C1 segment of cervical spinal cord (tissue), 14 donors: ENCODE measurements at regions not wholly inside any gene's neighbourhood (a gene's known extent, or its start where the extent isn't known, plus 50 kb on each side); places are given as distances from the start of the nearest gene placed in this dataset.

Source experiments
- DNase-seq, 14 donors: peaks; one replicate each; lab custom pipeline; 2025; lab: John Stamatoyannopoulos, UW

GRCh38 chr4:134024251-134024650 is 177.3 kb downstream of the PABPC4L start:
- DNase-seq = no peak

DNA sequence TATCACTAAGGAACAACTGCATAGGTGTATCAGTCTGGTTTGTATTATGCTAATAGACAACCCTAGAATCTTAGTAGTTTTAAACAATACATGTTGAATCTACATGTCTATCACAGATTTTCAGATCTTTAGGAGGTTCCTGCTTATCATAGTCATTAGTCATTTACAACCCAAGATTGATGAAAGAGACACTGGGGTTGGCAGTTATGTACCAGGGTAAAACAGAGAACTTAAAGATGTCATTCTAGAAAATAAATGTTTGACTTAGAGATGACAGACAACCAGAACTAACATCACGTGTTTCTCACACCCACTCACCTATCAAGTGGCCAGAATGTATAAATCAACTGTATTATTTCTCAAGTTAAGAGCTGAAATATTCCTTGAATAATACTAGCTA is 181.9 kb downstream of the PABPC4L start:
- DNase-seq = no peak

DNA sequence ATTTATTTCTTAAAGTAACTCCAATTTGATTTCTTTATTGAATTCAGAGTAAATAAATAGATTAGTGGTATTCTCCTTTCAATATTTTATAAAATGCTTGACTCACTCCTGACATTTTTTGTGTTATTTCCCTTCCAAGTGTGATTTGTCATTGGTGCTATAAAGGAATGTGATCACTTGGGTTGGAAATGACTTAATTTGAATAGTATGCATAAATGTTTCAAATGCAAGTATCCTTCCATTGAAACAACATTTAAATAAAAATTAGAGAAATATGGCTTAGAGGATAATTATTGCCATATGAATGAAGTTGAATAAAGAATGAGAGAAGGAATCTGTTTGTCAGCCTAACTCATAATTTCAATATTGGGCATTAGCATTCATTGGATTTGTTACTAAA is 182.7 kb downstream of the PABPC4L start:
- DNase-seq = no peak

DNA sequence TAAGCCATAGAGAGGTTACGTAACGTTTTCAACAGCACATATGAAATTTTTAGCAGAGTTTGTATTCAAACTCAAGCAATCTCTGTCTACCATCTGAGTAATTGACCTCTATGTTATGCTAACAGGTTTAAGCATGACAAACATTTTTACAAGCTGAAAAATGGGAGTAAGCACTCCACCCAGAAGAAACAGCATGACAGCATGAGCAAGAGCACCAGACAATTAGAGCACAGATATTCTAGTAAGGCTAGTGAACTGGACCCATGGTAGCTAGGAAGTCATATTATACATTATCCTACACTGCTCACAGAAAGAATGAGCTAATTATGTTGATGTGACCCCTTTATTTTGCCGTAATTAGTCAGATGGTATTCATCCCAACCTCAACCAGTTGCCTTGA is 200.5 kb downstream of the PABPC4L start:
- no peak for DNase-seq

DNA sequence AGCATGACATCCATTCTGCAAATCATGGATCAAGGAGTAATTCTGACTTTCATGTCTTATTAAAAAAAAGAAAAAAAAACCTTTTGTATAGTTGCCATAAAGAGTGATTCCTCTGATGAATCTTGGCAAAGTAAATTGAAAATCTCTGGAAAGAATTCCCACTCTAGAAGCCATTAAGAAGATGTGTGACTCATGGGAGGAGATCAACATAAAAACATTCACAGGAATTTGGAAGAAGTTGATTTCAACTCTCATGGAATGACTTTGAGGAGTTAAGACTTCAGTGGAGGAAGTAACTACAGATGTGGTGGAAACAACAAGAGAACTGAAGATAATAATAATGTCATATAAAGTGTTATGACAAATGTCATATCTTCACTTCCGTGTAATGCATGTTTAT is 204.2 kb downstream of the PABPC4L start:
- DNase-seq = no peak

DNA sequence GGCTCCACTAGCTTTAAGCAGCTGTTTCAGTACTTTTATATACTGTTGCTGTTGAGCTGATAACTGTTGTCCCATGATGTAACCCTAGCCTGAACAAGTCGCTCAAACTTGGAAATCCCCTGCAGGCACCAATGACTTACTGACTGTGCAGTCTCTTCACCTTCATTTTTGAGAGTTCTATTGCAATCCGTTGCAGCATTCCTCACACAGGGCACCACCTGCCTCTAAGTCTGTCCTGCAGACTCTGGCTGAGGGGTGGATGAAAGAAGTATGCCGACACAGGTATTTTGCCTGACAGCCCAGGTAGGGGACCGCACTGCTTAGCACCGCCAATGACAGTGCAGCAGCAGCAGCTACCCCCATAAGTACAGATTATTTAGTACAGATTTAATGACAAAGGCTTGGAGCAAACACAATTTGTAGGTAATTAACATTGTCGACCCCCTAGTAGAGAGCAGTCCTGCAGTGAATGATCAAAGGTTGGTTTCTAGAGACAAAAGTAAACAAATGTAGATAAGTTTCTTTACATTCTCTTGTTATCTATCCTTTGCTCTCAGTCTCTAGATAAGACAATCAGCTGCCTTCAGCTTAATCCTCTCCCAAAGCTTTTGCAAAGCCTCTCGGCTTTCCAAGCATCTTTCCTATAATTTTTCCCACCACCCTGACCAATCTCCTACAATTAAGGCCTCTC is 205.0 kb downstream of the PABPC4L start:
- no peak for DNase-seq

DNA sequence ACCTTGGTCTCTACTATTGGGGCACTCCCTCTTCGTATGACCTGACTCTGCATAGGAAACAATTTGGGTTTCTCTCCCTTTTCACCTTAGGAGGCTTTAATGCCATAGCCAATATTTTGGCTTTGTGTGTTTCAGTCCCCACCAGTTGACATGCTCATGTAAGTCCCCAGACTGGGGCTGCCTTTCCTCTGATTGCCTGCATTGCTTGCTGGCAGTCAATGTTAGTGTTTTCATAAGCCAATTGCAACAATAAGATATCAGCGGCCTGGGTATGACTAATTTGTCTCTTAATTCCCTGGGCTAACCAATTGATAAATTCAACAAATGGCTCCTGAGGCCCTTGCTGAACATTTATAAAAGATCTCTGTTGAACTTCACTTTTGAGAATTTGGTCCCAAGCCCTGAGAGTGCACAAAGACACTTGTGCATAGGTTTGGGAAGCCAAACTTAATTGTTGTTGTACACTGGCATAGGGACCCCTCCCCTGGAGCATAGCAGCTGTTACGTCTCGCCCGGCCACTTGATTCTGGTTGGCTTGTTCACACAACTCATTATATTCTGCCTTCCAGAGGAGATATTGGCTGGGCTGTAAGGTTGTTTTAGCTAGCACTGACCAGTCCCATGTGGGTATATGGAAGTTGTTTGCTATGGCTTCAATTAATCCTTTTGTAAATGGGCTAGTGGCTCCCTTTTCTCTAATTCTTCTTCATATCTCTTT is 206.2 kb downstream of the PABPC4L start:
- no peak for DNase-seq

GRCh38 chr4:133982533-133983224 is 218.9 kb downstream of the PABPC4L start:
- no peak for DNase-seq

DNA sequence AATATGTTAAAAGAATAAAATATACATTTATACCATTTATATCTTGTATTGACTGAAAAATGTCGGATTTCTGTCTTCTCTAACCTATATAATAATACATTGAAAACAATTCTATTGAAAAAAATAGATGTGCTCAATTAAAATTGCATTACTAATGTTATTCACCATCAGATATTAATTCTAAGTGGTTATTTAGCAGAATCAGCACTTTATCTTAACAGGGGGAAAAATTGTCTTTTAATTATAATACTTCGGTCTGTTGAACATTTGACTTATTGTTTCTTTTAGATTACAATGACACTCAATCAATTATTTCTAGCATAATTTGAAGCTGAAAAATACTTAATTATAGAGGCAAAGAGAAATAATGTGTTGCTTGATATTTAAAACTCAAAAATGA is 220.3 kb downstream of the PABPC4L start:
- no peak for DNase-seq

DNA sequence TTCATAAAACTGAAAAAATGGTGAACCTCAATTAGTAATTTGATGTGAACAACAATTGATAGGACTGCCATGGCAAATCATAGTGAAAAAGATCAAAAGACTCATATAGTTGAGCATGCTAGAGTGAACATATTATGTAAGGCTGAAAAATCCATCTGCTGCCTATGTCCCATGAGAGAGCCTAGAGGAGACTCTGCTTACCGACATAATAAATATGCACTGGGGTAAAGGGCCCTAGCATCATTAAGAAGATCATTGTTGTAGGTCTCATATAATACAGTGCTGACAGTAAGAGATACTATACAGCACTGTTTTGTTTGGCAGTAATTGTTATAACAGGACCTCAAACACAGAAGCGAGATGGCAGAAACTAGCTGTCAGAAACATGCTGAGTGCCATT is 229.0 kb downstream of the PABPC4L start:
- DNase-seq = no peak

GRCh38 chr4:133969202-133969848 is 232.3 kb downstream of the PABPC4L start:
- DNase-seq = no peak

DNA sequence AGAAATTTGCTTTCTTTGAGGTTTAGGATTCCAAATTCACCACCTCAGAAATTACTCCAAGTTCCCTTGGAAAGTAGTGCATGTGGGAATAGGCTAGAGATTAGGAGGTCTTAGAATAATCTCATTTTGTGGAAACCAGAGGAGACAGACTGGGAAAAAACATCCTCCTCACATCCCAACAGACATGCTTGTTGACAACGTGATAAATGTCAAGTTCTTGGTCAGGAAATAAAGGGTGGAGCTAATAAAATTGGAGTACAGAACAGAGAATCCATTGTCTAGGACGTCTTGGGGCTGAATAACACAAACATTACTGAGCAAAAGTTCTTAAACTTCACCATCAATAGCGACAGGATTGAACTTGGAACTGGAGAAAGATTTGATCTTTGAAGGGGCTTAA is 233.4 kb downstream of the PABPC4L start:
- DNase-seq = no peak

- no peak for DNase-seq
Observed at GRCh38 chr4:133960975-133961374, 240.6 kb downstream of the PABPC4L start.

GRCh38 chr4:133943081-133943480 is 258.5 kb downstream of the PABPC4L start:
- no peak for DNase-seq

- no peak for DNase-seq
Observed at GRCh38 chr4:133938061-133938460, 263.5 kb downstream of the PABPC4L start.

GRCh38 chr4:133929531-133930239 is 271.9 kb downstream of the PABPC4L start:
- DNase-seq = no peak

GRCh38 chr4:133921280-133922195 is 280.1 kb downstream of the PABPC4L start:
- no peak for DNase-seq

DNA sequence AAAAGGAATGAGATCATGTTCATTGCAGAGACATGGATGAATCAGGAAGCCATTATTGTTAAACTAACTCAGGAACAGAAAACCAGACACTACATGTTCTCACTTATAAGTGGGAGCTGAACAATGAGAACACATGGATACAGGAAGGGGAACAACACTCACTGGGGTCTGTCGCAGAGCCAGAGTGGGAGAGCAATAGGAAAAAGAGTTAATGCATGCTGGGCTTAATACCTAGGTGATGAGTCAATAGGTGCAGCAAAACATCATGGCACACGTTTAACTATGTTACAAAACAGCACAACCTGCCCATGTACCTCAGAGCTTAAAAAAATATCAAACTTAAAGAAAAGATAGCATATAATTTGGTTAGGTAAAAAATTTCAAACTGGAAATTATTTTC is 281.4 kb downstream of the PABPC4L start:
- no peak for DNase-seq

DNA sequence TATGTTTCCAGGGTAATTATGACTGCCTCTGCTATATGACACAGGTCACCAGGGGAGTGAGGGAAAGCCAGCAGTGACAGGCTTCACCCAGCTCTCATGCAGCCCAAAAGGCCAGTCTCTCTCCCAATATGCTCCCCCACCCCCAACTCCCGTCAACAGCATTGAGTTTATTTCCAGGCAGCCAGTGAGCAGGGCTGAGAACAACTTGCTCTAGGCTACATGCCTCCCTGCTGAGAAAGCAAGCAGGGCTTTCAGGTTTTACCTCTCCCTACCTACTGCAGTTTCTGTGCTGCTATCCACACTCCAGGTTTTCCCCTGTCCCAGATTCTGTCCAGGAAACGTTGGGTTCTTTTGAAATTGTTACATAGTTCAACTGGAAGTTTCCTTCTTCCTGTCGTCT is 291.4 kb downstream of the PABPC4L start:
- no peak for DNase-seq

GRCh38 chr4:133903029-133903428 is 298.6 kb downstream of the PABPC4L start:
- no peak for DNase-seq

GRCh38 chr4:133891011-133891410 is 310.6 kb downstream of the PABPC4L start:
- no peak for DNase-seq
